Parathyroid adenoma (tissue), 2 donors: ENCODE measurements at regions not wholly inside any gene's neighbourhood (a gene's known extent, or its start where the extent isn't known, plus 50 kb on each side); places are given as distances from the start of the nearest gene placed in this dataset.

Source experiments
- H2AFZ ChIP-seq: fragments of 300-600 bp; sonication (generic); one replicate; pipeline ENCODE4 v1.7.0; 2017; ENCODE audit warnings: antibody characterized with exemption, mild to moderate bottlenecking
- H3K27ac ChIP-seq: fragments of 300-600 bp; sonication (generic); one replicate; pipeline ENCODE4 v1.7.0; 2017
- H3K27me3 ChIP-seq: fragments of 300-600 bp; sonication (generic); one replicate; pipeline ENCODE4 v1.7.0; 2017; ENCODE audit warnings: low read length; ENCODE audit not compliant: control insufficient read depth, insufficient read depth
- H3K36me3 ChIP-seq: fragments of 300-600 bp; sonication (generic); one replicate; pipeline ENCODE4 v1.7.0; 2017; ENCODE audit warnings: low read length; ENCODE audit not compliant: control insufficient read depth, insufficient read depth
- H3K4me1 ChIP-seq: fragments of 300-600 bp; sonication (generic); one replicate; pipeline ENCODE4 v1.7.0; 2017; ENCODE audit warnings: control low read depth
- H3K4me2 ChIP-seq: fragments of 300-600 bp; sonication (generic); one replicate; pipeline ENCODE4 v1.7.0; 2017; ENCODE audit warnings: low read length
- H3K4me3 ChIP-seq: fragments of 300-600 bp; sonication (generic); one replicate; pipeline ENCODE4 v1.7.0; 2017; ENCODE audit warnings: low read depth, low read length
- H3K79me2 ChIP-seq: fragments of 300-600 bp; sonication (generic); one replicate; pipeline ENCODE4 v1.7.0; 2017; ENCODE audit warnings: control low read depth
- H3K9ac ChIP-seq: fragments of 300-600 bp; sonication (generic); one replicate; pipeline ENCODE4 v1.7.0; 2017; ENCODE audit warnings: mild to moderate bottlenecking
- H3K9me3 ChIP-seq: fragments of 300-600 bp; sonication (generic); one replicate; pipeline ENCODE4 v1.7.0; 2017; ENCODE audit warnings: low read length; ENCODE audit not compliant: control insufficient read depth
- CTCF ChIP-seq: fragments of 300-600 bp; sonication (generic); IDR thresholded peaks from one replicate; pipeline ENCODE4 v1.7.0; 2017; ENCODE audit warnings: antibody characterized with exemption, mild to moderate bottlenecking
- donor health status: primary hyperparathyroidism.

DNA sequence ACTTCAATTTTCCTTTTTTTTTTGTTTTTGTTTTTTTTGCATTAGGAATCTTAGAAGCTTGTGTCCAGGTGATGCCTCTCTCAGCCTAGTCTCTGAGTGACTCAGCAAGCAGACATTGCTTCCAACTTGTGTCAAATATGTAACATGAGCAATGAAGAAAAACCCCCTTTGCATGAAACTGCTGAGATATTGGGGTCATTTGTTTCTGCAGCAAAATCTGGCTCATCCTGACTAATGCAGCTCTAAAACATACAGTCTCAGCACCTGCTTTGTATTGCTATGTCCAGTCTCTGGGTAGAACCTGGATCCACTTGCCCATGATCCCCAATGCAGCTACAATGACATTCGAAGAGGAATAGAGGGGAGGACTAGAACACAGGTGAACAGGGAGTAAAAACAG, 55.7 kb upstream of the LRFN2 start:
- Histone ChIP-seq H3K4me3 (no peak overlapping the region), H3K36me3 (no peaks in the 10 kb centered on the region), H3K9me3 (no peaks in the 10 kb centered on the region), H2AFZ (no peak overlapping the region), H3K4me2 (no peak overlapping the region), H3K4me1 (no peaks in the 10 kb centered on the region), H3K27me3 (no peaks in the 10 kb centered on the region), H3K79me2 (no peaks in the 10 kb centered on the region), H3K9ac (no peak overlapping the region), H3K27ac (no peak overlapping the region)
- no peak for TF ChIP-seq CTCF

- Histone ChIP-seq H3K27ac (no peak overlapping the region), H3K4me3 (no peak overlapping the region), H3K36me3 (no peaks in the 10 kb centered on the region), H3K4me2 (no peak overlapping the region), H3K27me3 (no peaks in the 10 kb centered on the region), H3K9ac (no peak overlapping the region), H3K4me1 (no peaks in the 10 kb centered on the region), H3K79me2 (no peaks in the 10 kb centered on the region), H2AFZ (no peak overlapping the region), H3K9me3 (no peaks in the 10 kb centered on the region)
- no peak for TF ChIP-seq CTCF
Measured at GRCh38 chr6:40642190-40642589, 55.0 kb upstream of the LRFN2 start.

DNA sequence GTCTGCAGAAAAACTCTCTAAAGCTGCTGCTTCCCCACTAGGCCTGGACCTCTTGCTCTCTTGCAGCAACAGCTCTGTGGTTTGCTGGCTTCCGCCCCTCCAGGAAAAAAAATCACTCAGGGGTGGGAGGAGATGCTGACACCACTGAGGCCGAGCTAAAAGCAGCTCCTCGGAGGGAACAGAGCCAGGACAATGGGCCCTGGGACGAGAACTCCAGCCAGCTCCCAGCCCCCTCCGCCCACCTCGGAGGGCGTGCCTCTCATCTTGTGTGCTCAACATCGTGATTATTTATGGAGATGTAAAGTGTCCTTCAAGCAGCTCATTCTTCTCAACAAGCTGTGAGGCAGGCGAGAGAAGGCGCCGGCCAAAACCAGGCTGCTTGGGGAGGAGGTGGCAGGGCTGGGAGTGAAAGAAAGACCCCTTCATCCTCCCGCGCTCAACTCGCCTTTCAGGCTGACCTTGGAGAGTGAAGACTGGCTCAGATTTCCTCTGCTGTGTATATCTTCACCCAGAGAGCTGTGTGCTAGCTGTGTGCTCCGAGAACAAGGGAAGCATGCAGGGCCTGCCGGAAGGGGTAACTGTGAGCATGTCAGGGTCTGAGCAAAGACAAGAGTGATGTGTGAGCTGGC, 53.5 kb upstream of the LRFN2 start:
- Histone ChIP-seq H3K79me2 (no peaks in the 10 kb centered on the region), H3K4me2 (no peak overlapping the region), H3K27ac (no peak overlapping the region), H3K36me3 (no peaks in the 10 kb centered on the region), H3K9ac (no peak overlapping the region), H3K27me3 (no peaks in the 10 kb centered on the region), H3K4me1 (no peaks in the 10 kb centered on the region), H3K9me3 (no peaks in the 10 kb centered on the region), H3K4me3 (no peak overlapping the region), H2AFZ (no peak overlapping the region)
- TF ChIP-seq CTCF: no peak
